Tibial nerve (tissue), 4 donors: ENCODE measurements at regions not wholly inside any gene's neighbourhood (a gene's known extent, or its start where the extent isn't known, plus 50 kb on each side); places are given as distances from the start of the nearest gene placed in this dataset.

Experiments
- CTCF ChIP-seq, 5 experiments: fragments of 200-600 bp in 3 of 5; fragments of 450-650 bp in 2 of 5; sonication (generic) in 3 of 5; IDR thresholded peaks; one replicate each; pipeline ENCODE4 v1.5.1; 2016 to 2019; ENCODE audit warnings: antibody characterized with exemption in 5 of 5, mild to moderate bottlenecking in 3 of 5, moderate library complexity in 2 of 5
- EP300 ChIP-seq, 2 donors: sonication (generic); formaldehyde crosslinking; IDR thresholded peaks; one replicate each; pipeline ENCODE4 v1.6.1; 2017; ENCODE audit warnings: antibody characterized with exemption in 2 of 2, mild to moderate bottlenecking in 1 of 2
- POLR2A ChIP-seq, 2 donors: fragments of 450-650 bp; IDR thresholded peaks; one replicate each; pipeline ENCODE4 v1.6.1; 2017; ENCODE audit warnings: antibody characterized with exemption in 2 of 2, mild to moderate bottlenecking in 2 of 2, moderate library complexity in 2 of 2

- TF ChIP-seq CTCF (IDR thresholded peaks at IDR 0.05) = no peak
- no peak for TF ChIP-seq POLR2A (IDR thresholded peaks at IDR 0.05)
- no peak for TF ChIP-seq EP300 (IDR thresholded peaks at IDR 0.05)
Observed at GRCh38 chr3:102356506-102356905, 78.3 kb upstream of the ZPLD1 start.
